ENCODE measurements at regions not wholly inside any gene's neighbourhood (a gene's known extent, or its start where the extent isn't known, plus 50 kb on each side); places are given as distances from the start of the nearest gene placed in this dataset.
"Not testable (repeated sequence)": the region's sequence is repeated elsewhere in the genome, so short reads cannot be mapped to it uniquely, and the experiment has no call there.

DNA sequence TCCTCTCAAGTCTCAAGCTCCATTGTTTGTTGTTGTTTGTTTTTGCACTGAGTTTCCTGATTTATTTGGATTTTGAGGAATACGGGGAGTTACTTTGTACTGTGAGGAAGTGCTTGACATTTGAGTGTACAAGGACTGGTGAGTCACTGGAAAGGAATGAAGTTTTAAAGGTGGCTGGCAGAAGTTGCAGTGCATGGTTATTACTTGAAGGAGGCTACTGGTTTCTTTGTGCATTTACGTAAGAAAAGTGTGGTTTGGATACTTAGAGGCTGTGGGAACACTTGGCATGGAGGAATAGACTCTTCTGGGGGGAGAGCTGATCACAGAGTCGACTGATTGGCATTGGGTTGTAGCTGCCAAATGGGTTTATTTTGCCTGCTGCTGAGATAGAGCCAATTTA, 919.0 kb downstream of the TAF11L14 start:
- DNase-seq (ENCODE audit: low spot score): no peak

DNA sequence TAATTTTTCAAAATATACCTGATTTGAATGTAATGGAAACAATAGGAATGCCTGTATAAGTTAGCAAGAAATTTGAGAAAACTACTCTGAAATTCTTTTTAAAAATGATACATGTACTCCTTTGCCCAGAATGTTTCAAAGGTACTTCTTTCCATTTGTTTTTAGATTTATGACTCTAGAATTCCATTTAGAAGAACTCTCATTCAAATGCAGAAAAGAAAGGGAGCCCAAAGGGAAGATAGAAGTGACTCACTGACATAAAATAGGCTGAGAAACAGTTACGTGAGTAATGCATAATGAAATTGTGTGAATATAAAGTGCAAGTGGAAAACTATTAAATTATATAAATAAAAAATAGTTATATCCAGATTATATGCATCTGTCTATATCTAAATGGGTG, 926.3 kb downstream of the TAF11L14 start:
- no peak for DNase-seq (ENCODE audit: low spot score)

DNA sequence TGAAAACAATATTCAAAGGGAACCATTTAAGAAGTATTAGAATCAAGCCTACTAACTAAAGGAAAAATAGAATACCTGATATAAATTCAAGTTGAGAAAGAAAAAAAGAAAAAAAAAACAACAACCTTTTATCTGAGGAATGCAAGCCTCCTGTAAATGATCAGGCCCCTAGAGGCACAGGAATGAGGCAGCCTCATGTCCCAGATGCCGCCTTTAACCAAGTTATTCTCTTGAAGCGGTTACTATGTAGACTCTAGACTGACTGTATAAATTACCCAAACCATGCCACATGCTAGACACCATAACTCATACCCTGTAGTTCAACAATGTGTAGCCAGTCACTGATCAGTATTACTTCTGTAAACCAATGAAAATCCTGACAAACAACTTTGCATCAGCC, 929.6 kb downstream of the TAF11L14 start:
- DNase-seq (ENCODE audit: low spot score): no peak

DNA sequence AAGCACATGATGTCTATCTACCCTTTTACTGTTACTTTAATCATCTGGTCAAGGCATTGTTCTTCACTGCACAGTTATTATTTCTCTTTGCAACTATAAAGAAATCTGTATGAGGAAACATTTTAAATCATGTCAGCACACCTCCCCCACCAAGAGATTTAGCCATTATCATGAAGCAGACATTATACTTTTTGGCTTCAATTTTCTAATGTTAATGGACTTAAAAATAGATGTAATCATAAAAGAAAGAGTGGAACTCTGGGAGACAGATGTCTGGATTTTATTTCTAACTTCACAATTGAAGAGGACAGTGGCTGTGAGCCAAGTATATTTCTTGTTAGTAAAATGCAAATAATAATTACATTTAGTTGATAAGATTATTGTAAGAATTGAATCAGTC, 932.4 kb downstream of the TAF11L14 start:
- no peak for DNase-seq (ENCODE audit: low spot score)

DNA sequence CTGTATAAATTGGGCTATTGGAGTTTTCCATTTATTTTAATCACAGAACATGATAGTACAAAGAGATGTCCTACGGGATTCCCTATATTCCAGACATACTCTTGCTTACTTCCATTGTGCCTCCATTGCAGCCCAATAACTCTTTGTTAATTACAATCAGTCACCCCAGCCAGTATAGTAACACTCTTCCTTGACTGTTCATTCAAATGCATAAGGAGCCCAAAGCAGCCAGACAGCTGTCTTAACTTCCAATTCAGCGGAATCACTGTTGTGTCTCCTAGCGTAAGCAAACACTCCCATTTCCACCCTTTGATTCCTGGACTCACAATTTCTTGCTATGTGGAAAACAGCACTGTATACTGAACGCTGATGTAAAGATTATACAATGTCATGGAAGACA, 942.3 kb downstream of the TAF11L14 start:
- no peak for DNase-seq (ENCODE audit: low spot score)

DNA sequence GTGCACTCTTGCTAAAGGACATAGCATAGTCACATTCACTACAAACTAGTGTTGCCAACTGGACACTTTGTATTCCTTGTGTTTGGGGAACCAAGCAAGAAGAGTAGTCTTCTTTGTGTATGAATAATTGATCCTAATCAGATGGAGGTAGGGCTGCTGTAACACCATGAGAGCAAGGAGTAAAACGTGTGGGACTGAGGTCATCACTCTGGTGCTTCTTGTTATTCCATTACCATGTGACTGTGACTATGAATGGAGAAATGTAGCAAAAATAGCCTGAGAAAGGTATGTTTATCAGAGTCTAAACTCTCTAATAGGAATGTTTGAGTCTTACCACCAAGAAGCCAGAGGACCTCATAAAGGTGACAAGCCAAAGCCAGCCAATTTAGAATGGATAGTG, 966.9 kb downstream of the TAF11L14 start:
- DNase-seq (ENCODE audit: low spot score): no peak

DNA sequence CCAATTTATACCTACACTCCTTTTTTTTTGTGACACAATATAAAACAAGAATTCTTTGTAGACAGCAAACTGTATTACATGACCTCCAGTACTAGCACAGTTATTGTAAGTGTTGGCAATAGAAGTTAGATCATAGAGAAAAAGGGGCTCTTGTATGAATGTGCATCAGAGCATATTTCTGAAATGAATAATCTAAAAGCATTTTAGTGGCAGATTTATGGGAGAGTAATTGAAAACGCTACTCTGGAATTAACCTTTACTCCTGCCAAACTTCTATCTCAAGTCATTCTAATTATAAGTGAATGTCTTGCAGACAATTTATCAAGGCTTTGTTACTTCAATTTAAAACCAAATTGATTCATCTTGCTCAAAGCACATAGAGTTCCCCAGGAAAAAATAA, 968.1 kb downstream of the TAF11L14 start:
- DNase-seq (ENCODE audit: low spot score): no peak

DNA sequence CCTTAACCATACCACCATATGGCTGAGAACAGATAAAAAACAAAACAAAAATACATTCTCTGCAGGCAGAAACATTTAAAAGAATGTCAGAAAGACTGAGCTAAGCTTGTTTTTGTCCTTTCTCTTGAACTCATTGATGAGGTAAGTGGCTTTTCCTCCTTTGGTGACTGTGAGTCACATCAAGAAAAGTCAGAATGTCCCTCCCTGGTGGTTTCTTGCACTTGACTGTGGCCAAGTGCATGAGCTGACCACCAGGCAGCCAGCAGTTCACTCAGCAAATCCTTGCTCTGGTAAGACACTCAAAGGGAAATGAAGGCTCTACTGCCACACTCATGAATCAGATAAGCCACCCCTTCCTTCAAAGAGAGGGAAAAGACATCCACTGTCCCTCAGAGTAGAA, 970.9 kb downstream of the TAF11L14 start:
- DNase-seq (ENCODE audit: low spot score): no peak

DNA sequence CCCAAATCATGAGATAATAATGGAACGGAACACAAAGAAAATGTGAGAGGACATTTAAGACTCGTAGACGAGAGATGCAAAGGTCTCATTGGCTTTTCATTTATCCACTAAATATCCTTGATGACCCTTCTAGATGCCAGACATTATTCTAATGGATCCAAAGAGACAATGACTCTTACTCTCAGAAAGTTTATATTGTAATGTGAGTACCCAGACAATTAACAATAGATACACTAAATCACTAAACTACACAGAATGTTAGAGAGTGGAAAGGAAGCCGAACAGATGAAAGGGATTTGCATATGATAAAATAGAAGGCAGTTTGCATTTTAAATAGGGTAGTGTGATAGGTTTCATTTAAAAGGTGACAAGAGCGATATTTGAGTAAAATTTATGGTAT, 973.3 kb downstream of the TAF11L14 start:
- no peak for DNase-seq (ENCODE audit: low spot score)

DNA sequence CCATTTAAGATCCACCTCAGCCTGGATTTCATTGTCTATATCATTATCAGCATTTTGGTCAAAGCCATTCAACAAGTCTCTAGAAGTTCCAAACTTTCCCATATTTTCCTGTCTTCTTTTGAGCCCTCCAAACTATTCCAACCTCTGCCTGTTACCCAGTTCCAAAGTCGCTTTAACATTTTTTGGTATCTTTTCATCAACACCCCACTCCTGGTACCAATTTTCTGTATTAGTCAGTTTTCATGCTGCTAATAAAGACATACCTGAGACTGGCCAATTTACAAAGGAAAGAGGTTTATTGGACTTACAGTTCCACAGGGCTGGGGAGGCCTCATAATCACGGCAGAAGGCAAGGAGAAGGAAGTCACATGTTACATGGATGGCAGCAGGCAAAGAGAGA, 982.9 kb downstream of the TAF11L14 start:
- DNase-seq (ENCODE audit: low spot score): not testable (repeated sequence)

DNA sequence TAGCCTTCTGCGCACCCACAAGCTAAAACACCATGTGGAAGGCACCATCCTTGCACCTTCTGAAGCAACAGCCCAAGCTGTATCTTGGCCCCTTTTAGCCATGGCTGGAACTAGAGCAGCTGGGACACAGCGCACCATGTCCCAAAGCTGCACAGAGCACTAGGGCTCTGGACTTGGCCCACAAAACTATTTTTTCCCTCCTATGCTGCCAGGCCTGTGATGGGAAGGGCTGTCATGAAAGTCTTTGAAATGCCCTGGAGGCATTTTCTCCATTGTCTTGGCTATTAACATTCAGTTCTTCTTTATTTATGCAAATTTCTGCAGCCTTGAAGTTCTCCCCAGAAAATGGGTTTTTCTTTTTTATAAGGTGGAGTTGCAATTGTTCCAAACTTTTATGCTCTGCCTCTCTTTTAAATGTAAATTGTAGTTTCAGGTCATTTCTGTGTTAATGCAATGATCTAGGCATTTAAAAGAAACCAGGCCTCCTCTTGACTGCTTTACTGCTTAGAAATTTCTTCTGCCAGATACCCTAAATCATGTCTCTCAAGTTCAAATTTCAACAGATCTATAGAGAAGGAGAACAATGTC, 996.3 kb downstream of the TAF11L14 start:
- no peak for DNase-seq (ENCODE audit: low spot score)

DNA sequence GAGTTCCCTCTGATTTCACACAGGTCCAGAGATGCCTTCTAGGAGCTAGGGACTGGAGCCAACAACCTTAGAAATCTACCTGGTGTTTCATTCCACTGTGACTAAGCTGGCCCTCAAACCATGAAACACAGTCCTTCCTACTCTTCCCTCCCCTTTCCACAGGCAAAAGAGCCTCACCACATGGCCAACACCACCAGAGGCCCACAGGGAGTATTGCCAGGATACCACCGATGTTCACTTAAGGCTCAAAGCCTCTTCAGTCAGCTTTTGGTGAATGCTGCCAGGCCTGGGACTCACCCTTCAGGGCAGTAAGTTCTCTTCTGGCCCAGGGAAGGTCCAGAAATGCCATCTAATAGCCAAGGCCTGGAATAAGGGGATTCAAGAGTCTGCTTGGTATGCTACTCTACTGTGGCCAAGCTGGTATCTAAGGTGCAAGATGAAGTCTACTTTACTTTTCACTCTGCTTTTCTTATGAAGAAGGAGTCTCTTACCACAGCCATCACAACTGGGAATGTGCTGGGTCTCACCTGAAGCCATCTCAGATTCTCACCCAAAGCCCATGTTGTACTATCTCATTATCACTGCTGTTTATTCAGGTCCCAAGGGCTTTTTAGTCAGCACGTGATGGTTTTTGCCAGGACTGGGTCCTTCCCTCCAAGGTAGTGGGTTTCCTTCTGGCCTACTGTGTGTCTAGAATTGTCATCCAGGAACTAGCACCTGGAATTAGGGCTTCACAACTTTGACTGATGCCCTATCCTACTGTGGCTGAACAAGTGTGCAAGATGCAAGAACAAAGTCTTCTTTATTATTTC, 1018.4 kb downstream of the TAF11L14 start:
- no peak for DNase-seq (ENCODE audit: low spot score)

DNA sequence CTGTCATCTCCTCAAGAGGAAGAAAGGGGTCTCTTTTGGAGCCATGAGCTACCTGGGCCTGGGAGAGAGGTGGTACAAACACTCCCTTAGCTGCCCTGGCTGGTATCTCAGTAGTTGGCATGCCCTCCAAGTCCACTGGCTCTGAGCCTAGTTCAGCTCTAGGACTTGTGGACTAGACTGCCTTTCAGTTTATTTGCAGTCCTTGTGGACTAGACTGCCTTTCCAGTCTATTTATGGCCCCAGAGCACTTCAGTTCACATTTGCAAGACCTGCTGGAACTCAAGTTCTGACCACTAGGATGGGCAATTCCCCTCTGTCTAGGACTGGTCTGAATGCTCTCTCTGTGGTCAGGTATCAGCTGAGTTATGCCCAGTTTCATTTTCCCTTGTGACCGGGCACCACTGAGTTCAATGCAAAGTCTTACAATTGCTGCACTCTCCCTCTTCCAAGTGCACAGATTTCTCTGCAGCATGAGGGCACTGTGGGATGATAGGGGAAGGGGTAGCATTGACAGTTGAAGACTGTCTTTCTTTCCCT, 1019.0 kb downstream of the TAF11L14 start:
- DNase-seq (ENCODE audit: low spot score): no peak

DNA sequence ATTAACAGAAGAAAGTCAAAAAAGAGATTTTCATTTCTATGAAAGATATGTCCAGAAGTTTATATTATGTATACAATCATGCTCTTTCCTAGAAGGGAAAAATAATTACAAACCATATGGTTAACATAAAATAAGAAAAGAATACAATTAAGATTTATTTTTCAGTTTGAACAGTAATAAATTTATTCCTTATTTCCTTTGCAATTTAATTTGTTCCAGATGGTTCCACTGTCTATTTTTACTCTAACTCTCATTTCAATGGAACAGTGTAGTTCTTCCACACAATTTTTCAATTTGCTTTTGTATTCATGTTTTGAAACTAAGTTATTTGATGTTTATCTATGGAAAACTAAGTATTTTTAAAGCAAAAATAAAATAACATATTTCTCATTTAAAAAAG, 1026.3 kb downstream of the TAF11L14 start:
- no peak for DNase-seq (ENCODE audit: low spot score)

DNA sequence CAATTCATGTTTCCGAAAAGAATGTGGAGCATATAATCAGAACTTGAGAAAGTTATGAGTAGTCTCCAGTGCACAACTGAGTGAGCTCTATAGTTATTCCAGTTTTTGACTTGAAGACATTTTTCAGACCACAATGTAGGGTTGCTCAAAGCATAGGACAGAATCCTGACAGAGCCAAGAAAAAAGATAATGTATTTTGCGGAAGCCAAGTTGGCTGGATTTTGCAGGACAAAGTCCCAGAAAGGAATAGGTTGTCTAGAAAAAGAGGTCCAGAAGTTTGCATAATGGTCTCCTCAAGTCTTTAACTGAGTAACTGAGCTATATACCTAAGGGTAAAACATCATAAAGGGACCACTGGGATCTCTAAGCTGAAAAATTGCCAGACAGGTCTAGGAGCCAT, 1028.0 kb downstream of the TAF11L14 start:
- DNase-seq (ENCODE audit: low spot score): no peak

DNA sequence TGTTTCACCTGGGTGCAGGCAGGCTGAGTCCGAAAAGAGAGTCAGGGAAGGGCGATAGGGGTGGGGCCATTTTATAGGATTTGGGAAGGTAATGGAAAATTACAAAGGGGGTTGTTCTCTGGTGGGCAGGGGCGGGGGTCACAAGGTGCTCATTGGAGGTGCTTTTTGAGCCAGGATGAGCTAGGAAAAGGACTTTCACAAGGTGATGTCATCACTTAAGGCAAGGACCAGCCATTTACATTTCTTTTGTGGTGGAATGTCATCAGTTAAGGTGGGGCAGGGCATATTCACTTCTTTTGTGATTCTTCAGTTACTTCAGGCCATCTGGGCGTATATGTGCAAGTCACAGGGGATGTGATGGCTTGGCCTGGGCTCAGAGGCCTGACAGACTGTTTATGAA, 1040.0 kb downstream of the TAF11L14 start:
- not testable (repeated sequence) for DNase-seq (ENCODE audit: low spot score)

DNA sequence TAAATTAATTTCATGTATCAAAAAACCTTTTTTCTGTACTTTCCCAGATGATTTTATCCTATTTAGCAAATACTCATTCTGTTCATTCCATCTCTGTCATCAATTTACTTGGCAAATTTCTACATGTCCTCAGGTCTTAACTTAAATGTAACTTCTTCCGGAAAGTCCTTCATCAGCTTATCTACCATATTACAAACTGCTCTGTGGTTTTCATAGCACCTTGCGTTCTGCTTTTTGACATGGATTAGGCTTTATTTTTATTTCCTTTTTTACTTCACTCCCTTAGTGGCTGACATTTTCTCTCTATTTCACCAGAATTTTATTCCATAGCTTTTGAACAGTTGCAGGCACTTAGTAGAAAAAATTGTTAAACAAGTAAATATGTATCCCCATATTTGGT, 1040.8 kb downstream of the TAF11L14 start:
- no peak for DNase-seq (ENCODE audit: low spot score)

DNA sequence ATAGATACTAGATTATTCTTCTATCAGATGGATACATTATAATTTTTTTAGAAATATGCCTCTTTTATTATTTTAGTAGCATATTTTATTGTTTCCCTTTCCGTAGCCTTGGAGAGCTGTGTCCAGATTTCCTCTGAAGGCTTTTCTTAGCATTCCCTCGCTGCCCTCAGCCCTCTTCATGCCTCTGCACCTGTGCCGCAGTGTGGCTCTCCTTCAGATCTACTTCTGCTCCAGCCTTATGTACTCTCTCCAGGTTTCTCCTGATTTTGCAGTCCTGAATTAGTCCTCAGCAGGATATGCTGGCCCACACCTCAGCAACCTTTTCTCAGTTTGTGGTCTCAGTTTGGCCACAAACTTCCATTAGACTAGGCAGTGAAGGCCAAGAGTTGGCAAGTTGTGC, 1052.0 kb downstream of the TAF11L14 start:
- DNase-seq (ENCODE audit: low spot score): no peak

DNA sequence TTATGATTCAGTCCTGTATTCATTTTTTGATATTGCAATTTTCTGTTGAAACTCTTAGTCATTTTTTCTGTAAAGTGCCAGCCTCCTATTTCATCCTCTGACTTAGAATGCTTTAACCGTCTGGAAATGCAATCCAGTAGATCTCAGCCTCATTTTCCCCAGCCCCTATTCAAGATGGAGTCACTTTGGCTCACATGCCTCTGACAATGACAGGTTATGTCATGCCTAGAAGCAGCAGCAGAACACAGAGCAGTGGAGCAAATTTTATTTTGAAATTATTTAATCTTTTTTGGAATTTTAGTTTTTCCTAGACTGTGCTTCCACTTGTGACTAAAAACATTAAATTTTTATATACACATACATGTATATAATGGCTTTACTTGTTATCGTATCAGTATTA, 1053.2 kb downstream of the TAF11L14 start:
- no peak for DNase-seq (ENCODE audit: low spot score)

DNA sequence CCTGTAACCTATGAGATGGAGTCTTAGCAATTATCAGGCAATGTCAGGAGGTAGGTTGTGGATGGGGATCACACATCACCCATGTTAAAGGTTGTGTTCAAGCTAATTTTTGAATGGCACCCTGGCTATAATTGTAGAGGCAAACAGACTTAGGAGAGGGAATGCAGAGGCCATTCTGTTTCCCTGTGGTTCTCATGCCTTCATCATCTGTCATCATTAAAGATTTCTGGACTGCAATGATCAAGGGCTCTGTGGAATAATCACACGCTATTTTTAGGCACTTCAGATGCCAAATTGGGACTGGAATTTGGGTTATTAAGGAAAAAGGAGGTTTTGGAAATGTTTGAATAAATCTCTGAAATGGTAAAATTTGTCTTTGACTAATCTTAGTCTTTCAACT, 1065.4 kb downstream of the TAF11L14 start:
- no peak for DNase-seq (ENCODE audit: low spot score)

DNA sequence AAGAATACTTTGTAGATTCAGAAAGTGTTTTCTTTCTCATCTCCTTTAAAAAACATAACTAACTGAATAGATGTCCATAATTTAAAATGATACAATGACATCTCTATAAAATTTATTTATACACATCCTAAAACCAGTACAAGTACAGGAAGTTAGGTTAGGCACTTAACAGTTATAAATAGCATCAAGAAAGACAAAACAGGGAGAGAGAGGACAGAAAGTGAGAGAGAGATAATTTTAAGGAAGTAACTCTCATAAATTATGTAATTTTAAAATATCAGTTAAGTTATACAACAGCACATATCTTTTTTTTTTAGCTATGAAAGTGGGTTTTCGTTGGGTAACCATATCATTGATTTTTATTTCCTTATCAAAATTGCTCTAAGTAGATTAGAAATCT, 1068.6 kb downstream of the TAF11L14 start:
- no peak for DNase-seq (ENCODE audit: low spot score)

DNA sequence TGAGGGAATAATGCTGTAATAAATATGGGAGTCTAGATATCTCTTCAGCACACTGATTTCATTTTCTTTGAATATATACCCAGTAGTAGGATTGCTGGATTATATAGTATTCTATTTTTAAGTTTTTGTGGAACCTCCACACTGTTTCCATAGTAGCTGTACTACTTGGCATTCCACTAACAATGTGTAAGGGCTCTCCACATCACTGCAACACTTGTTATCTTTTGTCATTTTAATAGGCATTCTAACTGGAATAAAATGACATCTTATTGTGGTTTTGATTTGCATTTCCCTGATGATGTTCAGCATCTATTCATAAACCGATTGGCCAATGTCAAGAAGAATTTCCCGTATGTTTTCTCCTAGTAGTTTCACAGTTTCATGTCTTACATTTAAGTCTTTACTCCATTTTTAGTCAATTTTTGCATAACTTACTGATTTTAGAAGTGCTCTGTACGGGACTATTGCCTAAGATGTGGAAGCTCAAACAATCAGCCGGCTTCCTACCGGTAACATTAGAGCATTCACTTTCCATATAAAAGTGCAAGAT, 1078.8 kb downstream of the TAF11L14 start:
- no peak for DNase-seq (ENCODE audit: low spot score)

DNA sequence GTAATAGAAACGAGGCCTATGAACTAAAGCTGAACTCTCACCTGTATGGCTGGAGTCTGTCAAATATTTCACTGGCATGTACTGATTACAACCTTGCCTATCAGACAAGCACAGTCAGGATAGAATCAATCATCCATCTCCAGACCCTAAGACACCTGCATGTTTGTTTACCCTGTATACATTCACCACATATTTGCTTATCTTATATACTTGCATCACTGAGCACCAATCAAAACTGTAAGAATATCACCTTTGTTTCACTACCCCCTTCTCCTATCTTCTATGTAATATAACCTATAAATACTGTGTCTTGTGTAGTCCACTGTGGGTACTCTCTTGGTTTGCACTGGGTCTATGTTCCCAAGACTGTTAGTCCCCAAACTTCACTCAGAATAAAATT, 1085.7 kb downstream of the TAF11L14 start:
- no peak for DNase-seq (ENCODE audit: low spot score)
